ENCODE measurements at regions not wholly inside any gene's neighbourhood (a gene's known extent, or its start where the extent isn't known, plus 50 kb on each side); places are given as distances from the start of the nearest gene placed in this dataset.
"Not testable (repeated sequence)": the region's sequence is repeated elsewhere in the genome, so short reads cannot be mapped to it uniquely, and the experiment has no call there.

- peaks cover 32% of the 10 kb centered on the region for H3K27me3 Mint-ChIP-seq
Observed at GRCh38 chr10:118902656-118903055, 126.9 kb upstream of the NANOS1 start.

DNA sequence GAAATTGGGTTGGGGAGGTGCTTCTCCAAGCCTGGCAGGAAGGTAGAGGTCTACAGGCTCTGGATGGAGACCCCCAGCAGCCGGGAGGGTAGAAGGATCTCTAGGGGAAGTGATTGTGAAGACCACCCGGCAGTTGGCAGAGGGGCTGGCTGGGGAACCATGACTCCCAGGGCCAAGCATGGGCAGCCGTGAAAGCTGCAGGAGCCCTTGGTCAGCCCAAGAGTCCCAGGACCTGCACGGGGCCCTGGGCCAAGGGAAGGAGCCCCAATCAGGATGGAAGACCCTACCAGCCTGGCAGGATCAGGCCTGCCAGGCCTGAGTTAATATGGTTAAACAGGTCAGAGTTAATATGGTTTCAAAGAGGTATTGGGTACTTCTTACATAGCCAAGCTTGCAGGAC is 126.3 kb upstream of the NANOS1 start:
- DNase-seq (ENCODE audit: low spot score in 2 of 2): no peak
- no peak for ATAC-seq (replicated peaks; ENCODE audit: extremely low read depth, poor library complexity, severe bottlenecking)
- Mint-ChIP-seq H3K36me3 (ENCODE audit: insufficient read depth) (no peaks in the 10 kb centered on the region), H3K27ac (ENCODE audit: low read depth) (no peak overlapping the region), H3K4me3 (no peak overlapping the region), H3K27me3 (peaks cover 32% of the 10 kb centered on the region), H3K4me1 (no peaks in the 10 kb centered on the region), H3K9me3 (no peaks in the 10 kb centered on the region)

More at GRCh38 chr10:118902656-118903055, 126.9 kb upstream of the NANOS1 start:
- not testable (repeated sequence) for H3K4me3 Mint-ChIP-seq; H3K4me1 Mint-ChIP-seq; H3K9me3 Mint-ChIP-seq; ATAC-seq (replicated peaks; ENCODE audit: extremely low read depth, poor library complexity, severe bottlenecking); DNase-seq (ENCODE audit: low spot score in 2 of 2); H3K36me3 Mint-ChIP-seq (ENCODE audit: insufficient read depth); H3K27ac Mint-ChIP-seq (ENCODE audit: low read depth)

DNA sequence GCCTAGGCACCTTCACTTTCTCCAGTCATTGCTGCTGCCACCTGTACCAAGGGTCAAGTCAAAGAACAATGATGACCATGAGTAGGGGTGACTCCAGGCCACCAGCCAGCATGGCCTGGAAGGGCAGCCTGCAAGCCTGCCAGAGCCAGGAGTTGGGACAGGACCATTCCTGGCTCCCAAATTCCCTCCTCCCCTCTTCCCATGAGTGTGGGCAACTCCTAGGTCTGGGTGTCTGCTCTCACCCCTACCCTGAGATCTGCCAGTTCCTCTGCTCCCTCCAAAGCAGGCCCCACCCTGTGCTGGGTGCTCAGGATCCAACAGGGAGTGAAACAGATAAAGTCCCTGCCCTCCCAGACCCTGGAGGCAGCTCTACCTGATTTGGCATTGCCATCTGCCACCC is 125.8 kb upstream of the NANOS1 start:
- Mint-ChIP-seq H3K4me1 (no peaks in the 10 kb centered on the region), H3K36me3 (ENCODE audit: insufficient read depth) (no peaks in the 10 kb centered on the region), H3K9me3 (no peaks in the 10 kb centered on the region), H3K27ac (ENCODE audit: low read depth) (no peak overlapping the region), H3K27me3 (peaks cover 32% of the 10 kb centered on the region), H3K4me3 (no peak overlapping the region)
- no peak for ATAC-seq (replicated peaks; ENCODE audit: extremely low read depth, poor library complexity, severe bottlenecking)
- no peak for DNase-seq (ENCODE audit: low spot score in 2 of 2)

- no peak for ATAC-seq (replicated peaks; ENCODE audit: extremely low read depth, poor library complexity, severe bottlenecking)
- Mint-ChIP-seq H3K9me3 (no peaks in the 10 kb centered on the region), H3K27ac (ENCODE audit: low read depth) (no peak overlapping the region), H3K4me3 (no peak overlapping the region), H3K4me1 (no peaks in the 10 kb centered on the region), H3K27me3 (peaks cover 32% of the 10 kb centered on the region), H3K36me3 (ENCODE audit: insufficient read depth) (no peaks in the 10 kb centered on the region)
- DNase-seq (ENCODE audit: low spot score in 2 of 2): no peak
Observed at GRCh38 chr10:118904286-118904685, 125.2 kb upstream of the NANOS1 start.

GRCh38 chr10:118907051-118907450 is 122.5 kb upstream of the NANOS1 start:
- Mint-ChIP-seq H3K9me3 (no peaks in the 10 kb centered on the region), H3K27me3 (peaks cover 39% of the 10 kb centered on the region), H3K36me3 (ENCODE audit: insufficient read depth) (no peaks in the 10 kb centered on the region), H3K27ac (ENCODE audit: low read depth) (no peak overlapping the region), H3K4me1 (no peaks in the 10 kb centered on the region), H3K4me3 (no peak overlapping the region)
- ATAC-seq (replicated peaks; ENCODE audit: extremely low read depth, poor library complexity, severe bottlenecking): no peak
- no peak for DNase-seq (ENCODE audit: low spot score in 2 of 2)

GRCh38 chr10:118908557-118909256 is 120.8 kb upstream of the NANOS1 start:
- no peak for ATAC-seq (replicated peaks; ENCODE audit: extremely low read depth, poor library complexity, severe bottlenecking)
- Mint-ChIP-seq H3K27ac (ENCODE audit: low read depth) (no peak overlapping the region), H3K4me3 (no peak overlapping the region), H3K27me3 (peaks cover 41% of the 10 kb centered on the region), H3K9me3 (no peaks in the 10 kb centered on the region), H3K4me1 (no peaks in the 10 kb centered on the region), H3K36me3 (ENCODE audit: insufficient read depth) (no peaks in the 10 kb centered on the region)
- no peak for DNase-seq (ENCODE audit: low spot score in 2 of 2)

GRCh38 chr10:118910702-118911101 is 118.8 kb upstream of the NANOS1 start:
- no peaks in the 10 kb centered on the region for H3K9me3 Mint-ChIP-seq
- no peak overlapping the region for H3K4me3 Mint-ChIP-seq
- peaks cover 37% of the 10 kb centered on the region for H3K27me3 Mint-ChIP-seq
- ATAC-seq (replicated peaks; ENCODE audit: extremely low read depth, poor library complexity, severe bottlenecking): no peak
- no peaks in the 10 kb centered on the region for H3K4me1 Mint-ChIP-seq
- H3K36me3 Mint-ChIP-seq (ENCODE audit: insufficient read depth): no peaks in the 10 kb centered on the region
- DNase-seq (ENCODE audit: low spot score in 2 of 2): no peak
- no peak overlapping the region for H3K27ac Mint-ChIP-seq (ENCODE audit: low read depth)

DNA sequence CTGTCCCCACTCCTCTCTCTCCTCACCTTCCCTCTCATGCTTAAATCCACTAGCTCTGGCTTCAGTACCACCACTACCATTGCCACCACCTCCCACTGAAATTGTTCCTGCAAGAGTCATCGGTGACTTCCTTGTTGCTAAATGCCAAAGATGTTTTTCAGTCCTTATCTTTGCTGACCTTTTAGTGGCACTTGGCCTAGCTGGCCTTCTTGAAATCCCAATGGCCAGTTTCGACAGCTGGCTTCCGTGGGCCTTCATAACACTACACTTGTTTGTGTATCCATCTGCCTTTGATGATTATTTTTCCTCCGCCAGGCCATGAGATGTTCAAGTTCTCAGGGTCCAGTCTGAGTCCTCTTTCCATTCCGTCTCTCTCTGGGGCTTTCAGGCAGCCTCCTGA is 118.2 kb upstream of the NANOS1 start:
- H3K27ac Mint-ChIP-seq (ENCODE audit: low read depth): no peak overlapping the region
- DNase-seq (ENCODE audit: low spot score in 2 of 2) (no peak), ATAC-seq (replicated peaks; ENCODE audit: extremely low read depth, poor library complexity, severe bottlenecking) (no peak)
- no peaks in the 10 kb centered on the region for H3K36me3 Mint-ChIP-seq (ENCODE audit: insufficient read depth)
- H3K9me3 Mint-ChIP-seq: no peaks in the 10 kb centered on the region
- H3K4me3 Mint-ChIP-seq: no peak overlapping the region
- H3K4me1 Mint-ChIP-seq: no peaks in the 10 kb centered on the region
- peaks cover 40% of the 10 kb centered on the region for H3K27me3 Mint-ChIP-seq

- no peak for DNase-seq (ENCODE audit: low spot score in 2 of 2)
- Mint-ChIP-seq H3K9me3 (no peaks in the 10 kb centered on the region), H3K4me1 (no peaks in the 10 kb centered on the region), H3K27me3 (peaks cover 44% of the 10 kb centered on the region), H3K27ac (ENCODE audit: low read depth) (no peak overlapping the region), H3K36me3 (ENCODE audit: insufficient read depth) (no peaks in the 10 kb centered on the region), H3K4me3 (no peak overlapping the region)
- no peak for ATAC-seq (replicated peaks; ENCODE audit: extremely low read depth, poor library complexity, severe bottlenecking)
Observed at GRCh38 chr10:118912961-118913600, 116.4 kb upstream of the NANOS1 start.

DNA sequence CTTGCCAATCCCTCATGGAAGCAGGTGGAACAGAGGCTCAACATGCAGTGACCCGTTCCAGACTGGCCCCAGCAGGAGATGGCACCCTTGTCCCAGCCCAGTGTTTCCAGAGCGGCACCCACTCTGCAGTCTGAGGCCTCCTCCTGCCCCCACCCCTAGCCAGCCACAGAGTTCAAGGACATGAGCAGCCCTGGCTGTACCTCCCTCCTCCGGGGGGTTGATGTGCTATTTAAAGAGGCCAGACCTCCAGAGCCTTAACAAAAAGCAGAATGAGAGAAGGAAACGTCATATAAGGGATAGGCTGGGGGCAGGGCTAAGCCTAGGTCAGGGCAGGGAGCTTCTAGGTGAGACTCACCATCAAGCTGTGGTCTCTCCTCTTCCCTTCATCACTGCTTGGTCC is 115.7 kb upstream of the NANOS1 start:
- no peaks in the 10 kb centered on the region for H3K4me1 Mint-ChIP-seq
- ATAC-seq (replicated peaks; ENCODE audit: extremely low read depth, poor library complexity, severe bottlenecking) (no peak), DNase-seq (ENCODE audit: low spot score in 2 of 2) (no peak)
- H3K27ac Mint-ChIP-seq (ENCODE audit: low read depth): no peak overlapping the region
- no peaks in the 10 kb centered on the region for H3K36me3 Mint-ChIP-seq (ENCODE audit: insufficient read depth)
- no peak overlapping the region for H3K4me3 Mint-ChIP-seq
- H3K9me3 Mint-ChIP-seq: no peaks in the 10 kb centered on the region
- peaks cover 44% of the 10 kb centered on the region for H3K27me3 Mint-ChIP-seq

DNA sequence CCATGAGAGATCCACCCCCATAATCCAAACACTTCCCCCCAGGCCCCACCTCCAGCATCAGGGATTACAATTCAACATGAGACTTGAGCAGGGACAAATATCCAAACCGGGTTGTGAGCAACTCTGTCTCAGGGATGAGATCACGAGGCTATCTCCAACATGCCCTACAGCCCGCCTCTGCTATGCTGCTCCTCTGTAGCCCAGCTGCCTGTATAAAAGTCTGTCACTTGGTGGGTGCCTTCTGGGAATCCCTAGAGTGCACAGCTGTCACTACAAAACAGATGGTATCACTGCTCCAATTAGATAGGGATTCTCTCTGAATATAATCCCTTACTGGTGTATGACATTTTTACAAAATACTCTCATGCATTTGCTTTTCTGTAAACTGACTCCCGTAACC is 114.9 kb upstream of the NANOS1 start:
- H3K27me3 Mint-ChIP-seq: peaks cover 44% of the 10 kb centered on the region
- no peaks in the 10 kb centered on the region for H3K4me1 Mint-ChIP-seq
- H3K27ac Mint-ChIP-seq (ENCODE audit: low read depth): no peak overlapping the region
- no peak overlapping the region for H3K4me3 Mint-ChIP-seq
- no peak for DNase-seq (ENCODE audit: low spot score in 2 of 2)
- no peaks in the 10 kb centered on the region for H3K9me3 Mint-ChIP-seq
- no peaks in the 10 kb centered on the region for H3K36me3 Mint-ChIP-seq (ENCODE audit: insufficient read depth)
- no peak for ATAC-seq (replicated peaks; ENCODE audit: extremely low read depth, poor library complexity, severe bottlenecking)

- no peaks in the 10 kb centered on the region for H3K9me3 Mint-ChIP-seq
- H3K27me3 Mint-ChIP-seq: peaks cover 44% of the 10 kb centered on the region
- no peak overlapping the region for H3K4me3 Mint-ChIP-seq
- no peak for ATAC-seq (replicated peaks; ENCODE audit: extremely low read depth, poor library complexity, severe bottlenecking)
- DNase-seq (ENCODE audit: low spot score in 2 of 2): no peak
- H3K4me1 Mint-ChIP-seq: no peaks in the 10 kb centered on the region
- no peak overlapping the region for H3K27ac Mint-ChIP-seq (ENCODE audit: low read depth)
- no peaks in the 10 kb centered on the region for H3K36me3 Mint-ChIP-seq (ENCODE audit: insufficient read depth)
Observed at GRCh38 chr10:118915161-118915560, 114.4 kb upstream of the NANOS1 start.

- DNase-seq (ENCODE audit: low spot score in 2 of 2): no peak
- no peak overlapping the region for H3K27ac Mint-ChIP-seq (ENCODE audit: low read depth)
- no peak for ATAC-seq (replicated peaks; ENCODE audit: extremely low read depth, poor library complexity, severe bottlenecking)
- H3K27me3 Mint-ChIP-seq: peaks cover 56% of the 10 kb centered on the region
- H3K4me1 Mint-ChIP-seq: no peaks in the 10 kb centered on the region
- H3K4me3 Mint-ChIP-seq: no peak overlapping the region
- no peaks in the 10 kb centered on the region for H3K36me3 Mint-ChIP-seq (ENCODE audit: insufficient read depth)
- H3K9me3 Mint-ChIP-seq: no peaks in the 10 kb centered on the region
Observed at GRCh38 chr10:118916777-118917176, 112.7 kb upstream of the NANOS1 start.

Data from central memory CD8-positive, alpha-beta T cell (primary cell).